Mucosa of descending colon (tissue), 3 donors: ENCODE measurements at regions not wholly inside any gene's neighbourhood (a gene's known extent, or its start where the extent isn't known, plus 50 kb on each side); places are given as distances from the start of the nearest gene placed in this dataset.

Source experiments
- ATAC-seq: fragments of 200-7000 bp; cut with Tn5 transposase; one replicate; pipeline ENCODE4 v1.9.1; 2020; ENCODE audit warnings: mild to moderate bottlenecking, moderate library complexity
- DNase-seq, 3 donors: peaks; one replicate each; pipeline ENCODE4 v3.0.0-alpha.2; 2020
- H3K36me3 ChIP-seq: fragments of 200-600 bp; one replicate; pipeline ENCODE4 v1.8.0; 2021; ENCODE audit warnings: low read depth, mild to moderate bottlenecking
- H3K4me1 ChIP-seq: fragments of 200-600 bp; one replicate; pipeline ENCODE4 v1.8.0; 2021; ENCODE audit warnings: low read depth, mild to moderate bottlenecking
- H3K4me3 ChIP-seq: fragments of 200-600 bp; one replicate; pipeline ENCODE4 v1.8.0; 2021; ENCODE audit warnings: mild to moderate bottlenecking
- H3K9me3 ChIP-seq: fragments of 200-600 bp; one replicate; pipeline ENCODE4 v1.8.0; 2021; ENCODE audit warnings: mild to moderate bottlenecking
- intact Hi-C, 2 donors: fragments of 100-400 bp; cut with DNase I in 1 of 2; cut with micrococcal nuclease in 1 of 2; formaldehyde crosslinking; loops; one replicate each; pipeline versions ENCODE4 v1.11.0 to v1.11.1; 2022; cut with DNase I, micrococcal nuclease
- TF ChIP-seq, protein P1 (sequence below): fragments of 200-600 bp; IDR thresholded peaks from one replicate; pipeline ENCODE4 v1.8.0; 2022; ENCODE audit warnings: antibody characterized with exemption, mild to moderate bottlenecking
- donor health status: DM: no; HTN: no; CAD: no; lungs with moderate emphysema.
- donor health status: DM: no; HTN: no; CAD: no.
- donor health status: DM: no; HTN: yes; CAD: no.

DNA sequence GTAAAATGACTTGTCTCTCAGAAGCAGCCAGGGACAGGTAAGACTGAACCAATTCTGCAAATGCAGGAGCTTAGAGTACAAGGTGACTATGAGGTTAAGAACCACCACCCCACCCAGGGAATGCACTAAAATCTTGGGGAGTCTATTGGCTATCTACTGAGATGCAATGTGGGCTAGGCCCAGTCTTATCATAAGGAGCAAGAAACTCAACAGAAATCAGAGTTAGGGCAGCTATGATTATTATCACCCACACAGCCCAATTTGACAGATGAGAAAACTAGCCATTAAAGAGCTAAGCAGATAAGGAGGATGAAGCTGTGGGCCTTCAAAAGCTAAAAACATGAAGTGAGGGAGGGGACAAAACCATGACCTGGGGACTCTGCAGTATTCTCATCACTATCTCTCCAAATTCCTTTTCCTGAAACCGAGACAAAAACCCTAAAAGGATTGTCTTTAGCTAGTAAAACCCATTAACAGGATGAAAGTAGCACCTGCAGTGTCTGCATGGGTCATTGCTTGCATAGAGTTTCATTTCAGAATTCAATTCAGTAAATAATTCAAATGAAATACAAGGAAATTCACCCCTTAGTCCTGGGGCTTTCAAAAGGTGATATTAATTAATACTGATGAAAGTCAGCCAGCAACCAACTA, 68.8 kb upstream of the USP47 start:
- Histone ChIP-seq H3K4me3 (no peak overlapping the region), H3K36me3 (no peaks in the 10 kb centered on the region), H3K4me1 (no peaks in the 10 kb centered on the region), H3K9me3 (no peaks in the 10 kb centered on the region)
- intact Hi-C loops: no loop called here
- TF ChIP-seq, protein P1, sequence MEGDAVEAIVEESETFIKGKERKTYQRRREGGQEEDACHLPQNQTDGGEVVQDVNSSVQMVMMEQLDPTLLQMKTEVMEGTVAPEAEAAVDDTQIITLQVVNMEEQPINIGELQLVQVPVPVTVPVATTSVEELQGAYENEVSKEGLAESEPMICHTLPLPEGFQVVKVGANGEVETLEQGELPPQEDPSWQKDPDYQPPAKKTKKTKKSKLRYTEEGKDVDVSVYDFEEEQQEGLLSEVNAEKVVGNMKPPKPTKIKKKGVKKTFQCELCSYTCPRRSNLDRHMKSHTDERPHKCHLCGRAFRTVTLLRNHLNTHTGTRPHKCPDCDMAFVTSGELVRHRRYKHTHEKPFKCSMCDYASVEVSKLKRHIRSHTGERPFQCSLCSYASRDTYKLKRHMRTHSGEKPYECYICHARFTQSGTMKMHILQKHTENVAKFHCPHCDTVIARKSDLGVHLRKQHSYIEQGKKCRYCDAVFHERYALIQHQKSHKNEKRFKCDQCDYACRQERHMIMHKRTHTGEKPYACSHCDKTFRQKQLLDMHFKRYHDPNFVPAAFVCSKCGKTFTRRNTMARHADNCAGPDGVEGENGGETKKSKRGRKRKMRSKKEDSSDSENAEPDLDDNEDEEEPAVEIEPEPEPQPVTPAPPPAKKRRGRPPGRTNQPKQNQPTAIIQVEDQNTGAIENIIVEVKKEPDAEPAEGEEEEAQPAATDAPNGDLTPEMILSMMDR: no peak
- no peak for ATAC-seq
- DNase-seq: no peak

DNA sequence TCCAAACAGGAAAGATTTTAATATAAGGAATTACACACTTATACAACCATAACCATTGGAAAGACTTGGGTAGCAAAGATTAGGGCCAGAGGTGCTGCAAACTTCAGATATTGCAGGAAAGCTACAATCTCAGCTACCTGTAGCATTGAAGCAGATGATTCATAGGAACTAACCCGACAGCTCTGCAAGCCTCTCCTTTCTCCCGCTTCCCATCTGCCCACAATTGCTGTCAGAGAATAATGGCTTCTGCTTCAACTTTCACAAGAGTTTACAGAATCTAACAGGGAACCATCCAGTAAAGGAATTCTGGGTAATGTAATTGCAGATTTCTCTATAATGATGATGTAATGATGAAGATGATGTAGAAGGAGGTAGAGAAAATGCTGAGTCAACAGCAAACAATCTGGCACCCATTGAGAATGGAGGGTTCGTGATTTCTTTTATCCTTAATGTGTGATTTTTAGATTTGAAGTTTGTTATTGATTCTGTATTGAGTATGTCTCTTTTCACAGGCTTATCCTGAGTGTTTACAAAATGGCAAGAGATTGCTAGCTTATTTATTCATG, 70.8 kb upstream of the USP47 start:
- ATAC-seq: no peak
- intact Hi-C loops: no loop called here
- Histone ChIP-seq H3K9me3 (no peaks in the 10 kb centered on the region), H3K4me3 (no peak overlapping the region), H3K4me1 (no peaks in the 10 kb centered on the region), H3K36me3 (no peaks in the 10 kb centered on the region)
- DNase-seq: no peak
- TF ChIP-seq, protein P1: no peak

DNA sequence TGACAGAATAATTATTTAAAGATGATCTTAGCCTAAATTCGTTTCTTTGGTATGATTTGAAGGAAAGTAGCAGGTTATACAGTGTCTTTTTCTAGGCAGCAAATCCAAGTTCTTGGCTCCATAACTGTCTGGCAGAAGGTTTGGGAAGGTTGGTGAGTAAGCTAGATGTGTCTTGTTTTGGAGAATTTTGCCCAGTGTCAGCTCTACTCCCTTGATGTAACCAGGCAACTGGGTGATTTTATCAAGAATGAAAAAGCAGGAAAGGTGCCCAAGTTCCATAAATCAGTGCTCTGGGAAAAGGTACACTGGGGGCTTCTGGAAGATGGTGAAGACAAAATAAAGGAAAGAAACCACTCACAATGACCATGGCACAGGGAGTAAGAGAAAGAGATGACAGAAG, 71.5 kb upstream of the USP47 start:
- ATAC-seq (no peak), DNase-seq (no peak)
- Histone ChIP-seq H3K4me3 (no peak overlapping the region), H3K36me3 (no peaks in the 10 kb centered on the region), H3K4me1 (no peaks in the 10 kb centered on the region), H3K9me3 (no peaks in the 10 kb centered on the region)
- TF ChIP-seq, protein P1: no peak
- intact Hi-C loops: no loop called here

DNA sequence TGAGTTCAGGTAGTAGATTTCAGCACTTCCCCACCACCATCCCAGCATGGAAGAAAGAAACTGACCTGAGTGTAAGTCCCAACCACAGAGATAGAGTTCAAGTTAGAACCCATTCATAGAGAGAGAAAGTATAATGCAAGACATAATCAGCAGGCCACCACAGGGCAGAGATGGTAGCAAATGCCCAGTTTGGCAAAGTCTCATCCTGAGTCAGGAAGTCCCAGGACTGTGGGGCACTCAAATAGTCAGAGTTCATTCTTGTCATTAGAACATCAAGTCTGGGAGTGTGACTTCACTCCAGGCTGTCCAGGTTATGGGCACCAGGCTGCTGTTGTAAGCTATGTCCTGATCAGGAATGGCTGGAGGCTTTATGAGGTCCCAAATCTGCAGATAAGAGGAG, 72.0 kb upstream of the USP47 start:
- no peak overlapping the region for H3K4me3 ChIP-seq
- ATAC-seq: no peak
- TF ChIP-seq, protein P1: no peak
- no peaks in the 10 kb centered on the region for H3K9me3 ChIP-seq
- intact Hi-C loops: no loop called here
- no peaks in the 10 kb centered on the region for H3K36me3 ChIP-seq
- H3K4me1 ChIP-seq: no peaks in the 10 kb centered on the region
- no peak for DNase-seq

DNA sequence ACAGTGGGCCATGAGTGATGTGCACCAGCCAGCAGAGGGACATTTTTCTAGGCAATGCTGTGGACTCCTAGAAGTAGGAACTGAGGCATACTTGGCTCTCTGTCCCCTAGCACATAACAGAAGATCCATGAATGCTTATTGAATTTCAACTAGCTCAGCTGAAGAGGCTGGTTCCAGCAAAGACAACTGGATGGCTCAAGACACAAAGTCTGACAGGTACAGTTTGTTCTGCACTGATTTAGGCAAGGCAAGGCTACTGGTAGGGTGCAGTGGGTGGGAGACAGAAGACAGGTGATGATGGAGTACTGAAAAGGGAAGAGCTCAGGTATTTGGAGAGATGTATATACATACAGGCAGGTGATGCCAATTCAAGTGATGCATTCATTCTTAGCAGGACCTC, 72.4 kb upstream of the USP47 start:
- H3K36me3 ChIP-seq: no peaks in the 10 kb centered on the region
- H3K4me1 ChIP-seq: no peaks in the 10 kb centered on the region
- H3K4me3 ChIP-seq: no peak overlapping the region
- intact Hi-C loops: no loop called here
- TF ChIP-seq, protein P1: no peak
- DNase-seq (no peak), ATAC-seq (no peak)
- H3K9me3 ChIP-seq: no peaks in the 10 kb centered on the region
